Prostate gland (tissue), 2 donors: ENCODE measurements at regions not wholly inside any gene's neighbourhood (a gene's known extent, or its start where the extent isn't known, plus 50 kb on each side); places are given as distances from the start of the nearest gene placed in this dataset.

Source experiments
- POLR2A ChIP-seq: fragments of 450-650 bp; IDR thresholded peaks from one replicate; pipeline ENCODE4 v1.6.1; 2016; ENCODE audit warnings: antibody characterized with exemption, mild to moderate bottlenecking
- TF ChIP-seq, protein P1 (sequence below), 4 experiments: fragments of 200-600 bp in 2 of 4; fragments of 450-650 bp in 2 of 4; sonication (generic) in 2 of 4; IDR thresholded peaks; 1 replicate in 3 of 4; 2 replicates in 1 of 4; pipeline ENCODE4 v1.5.1; 2016 to 2019; ENCODE audit warnings: antibody characterized with exemption in 4 of 4, mild to moderate bottlenecking in 2 of 4, moderate library complexity in 2 of 4

DNA sequence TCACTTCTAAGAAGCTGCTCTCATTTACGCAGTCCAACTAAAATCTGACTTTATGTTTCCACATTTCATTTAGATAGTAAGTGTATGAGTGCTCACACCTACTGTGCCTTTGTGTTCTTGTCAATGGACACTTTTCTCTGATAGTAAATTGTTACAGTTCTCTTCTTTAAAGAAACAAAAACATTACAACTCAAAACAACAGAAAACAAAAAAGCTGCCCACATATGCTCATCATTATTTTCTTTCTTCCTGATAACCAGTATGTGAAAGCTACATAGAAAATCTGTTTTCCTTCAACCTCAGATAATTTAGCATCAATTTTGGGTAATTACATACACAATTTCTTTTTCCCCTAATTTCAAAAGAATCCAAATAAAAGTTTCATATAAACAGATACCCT lies 1247.8 kb upstream of the NXPH2 start:
- TF ChIP-seq, protein P1, sequence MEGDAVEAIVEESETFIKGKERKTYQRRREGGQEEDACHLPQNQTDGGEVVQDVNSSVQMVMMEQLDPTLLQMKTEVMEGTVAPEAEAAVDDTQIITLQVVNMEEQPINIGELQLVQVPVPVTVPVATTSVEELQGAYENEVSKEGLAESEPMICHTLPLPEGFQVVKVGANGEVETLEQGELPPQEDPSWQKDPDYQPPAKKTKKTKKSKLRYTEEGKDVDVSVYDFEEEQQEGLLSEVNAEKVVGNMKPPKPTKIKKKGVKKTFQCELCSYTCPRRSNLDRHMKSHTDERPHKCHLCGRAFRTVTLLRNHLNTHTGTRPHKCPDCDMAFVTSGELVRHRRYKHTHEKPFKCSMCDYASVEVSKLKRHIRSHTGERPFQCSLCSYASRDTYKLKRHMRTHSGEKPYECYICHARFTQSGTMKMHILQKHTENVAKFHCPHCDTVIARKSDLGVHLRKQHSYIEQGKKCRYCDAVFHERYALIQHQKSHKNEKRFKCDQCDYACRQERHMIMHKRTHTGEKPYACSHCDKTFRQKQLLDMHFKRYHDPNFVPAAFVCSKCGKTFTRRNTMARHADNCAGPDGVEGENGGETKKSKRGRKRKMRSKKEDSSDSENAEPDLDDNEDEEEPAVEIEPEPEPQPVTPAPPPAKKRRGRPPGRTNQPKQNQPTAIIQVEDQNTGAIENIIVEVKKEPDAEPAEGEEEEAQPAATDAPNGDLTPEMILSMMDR (IDR thresholded peaks at IDR 0.05) = no peak
- TF ChIP-seq POLR2A = no peak
